HG02973 (cell line): ENCODE measurements at regions not wholly inside any gene's neighbourhood (a gene's known extent, or its start where the extent isn't known, plus 50 kb on each side); places are given as distances from the start of the nearest gene placed in this dataset.

Experiments used
- ATAC-seq: cut with Tn5 transposase; IDR thresholded peaks from one replicate; pipeline ENCODE4 v1.9.1; 2021; ENCODE audit warnings: moderate library complexity; ENCODE audit not compliant: unreplicated experiment

DNA sequence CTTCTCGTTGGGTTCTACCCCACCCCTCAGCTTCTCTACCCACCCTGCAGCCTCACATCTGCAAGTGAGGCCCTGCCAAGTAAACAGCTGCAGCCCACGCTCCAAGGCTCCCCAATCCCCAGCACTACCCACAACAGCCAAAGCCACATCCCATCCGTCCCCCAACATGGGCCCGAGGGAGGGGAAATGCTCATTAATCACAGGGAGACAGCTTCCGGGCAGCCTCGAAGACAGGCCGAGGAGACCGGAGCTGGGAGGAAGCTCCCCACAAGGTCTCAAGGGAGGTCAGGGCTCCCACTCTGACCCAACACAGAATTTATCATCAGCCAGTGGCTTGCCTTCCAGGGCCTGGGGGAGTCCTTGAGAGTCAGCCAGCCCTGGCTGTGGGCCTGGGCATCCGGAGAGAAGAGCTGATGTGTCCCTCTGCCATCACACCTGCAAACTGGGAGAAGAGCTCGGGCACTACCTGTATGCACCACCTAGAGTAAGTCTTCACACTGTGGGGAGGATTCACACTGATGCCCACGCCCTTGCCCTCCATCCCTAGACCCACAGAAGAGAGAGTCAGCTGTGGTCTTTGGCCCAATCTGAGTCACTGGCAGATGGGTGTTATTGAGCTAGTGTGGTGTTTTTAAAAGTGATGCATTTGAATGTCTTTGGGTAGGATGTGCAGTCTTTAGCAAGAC is 115.5 kb upstream of the ZMIZ1 start:
- no peak for ATAC-seq

GRCh38 chr10:78953799-78954297 is 114.9 kb upstream of the ZMIZ1 start:
- no peak for ATAC-seq

- ATAC-seq = no peak
These were observed 114.1 kb upstream of the ZMIZ1 start for GRCh38 chr10:78954689-78955088.

- ATAC-seq = no peak
These were observed 113.6 kb upstream of the ZMIZ1 start for GRCh38 chr10:78955206-78955605.

DNA sequence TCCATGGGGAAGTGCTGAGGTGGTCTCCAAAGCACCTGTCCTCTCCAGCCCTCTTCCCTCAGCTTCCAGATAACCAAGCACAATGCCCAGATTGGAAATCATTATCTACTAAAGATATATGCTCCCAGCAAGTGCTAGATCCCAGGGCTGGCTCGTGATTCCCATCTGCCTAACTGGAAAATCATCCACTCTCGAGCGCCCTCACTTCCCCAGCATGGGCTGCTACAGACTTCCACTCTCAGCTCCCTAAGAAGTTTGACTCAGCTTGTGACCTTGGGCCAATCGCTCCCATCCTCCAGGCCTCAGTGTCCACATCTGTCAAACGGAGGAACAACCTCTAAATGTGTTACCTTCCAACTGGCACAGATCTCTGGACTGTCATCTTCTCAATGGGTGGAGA is 112.4 kb upstream of the ZMIZ1 start:
- no peak for ATAC-seq

DNA sequence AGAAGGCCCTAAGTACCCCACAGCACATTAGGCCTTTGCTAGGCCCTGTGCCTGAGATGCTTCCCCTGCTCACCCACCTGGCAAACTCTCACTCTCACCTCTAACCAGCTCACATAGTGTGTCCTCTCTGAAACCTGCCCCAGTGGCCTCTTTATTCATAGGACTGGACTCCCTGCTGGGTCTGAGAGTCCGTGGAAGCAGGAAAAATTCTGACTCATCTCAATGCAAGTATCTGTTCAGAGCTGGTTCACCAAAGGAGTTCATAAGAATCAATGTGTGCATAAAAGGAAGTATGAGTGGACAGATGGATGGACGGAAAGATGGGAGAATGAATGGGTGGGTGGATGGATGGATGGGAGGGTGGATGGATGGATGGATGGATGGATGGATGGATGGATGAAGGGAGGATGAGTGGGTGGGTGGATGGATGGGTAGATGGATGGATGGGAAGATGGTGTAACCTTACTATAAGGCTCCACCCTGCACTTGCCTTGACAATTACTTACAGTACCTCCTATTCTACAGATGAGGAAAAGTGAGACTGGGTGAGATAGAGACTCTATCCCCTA is 111.2 kb upstream of the ZMIZ1 start:
- ATAC-seq = no peak

GRCh38 chr10:78959217-78959923 is 109.4 kb upstream of the ZMIZ1 start:
- ATAC-seq = no peak

DNA sequence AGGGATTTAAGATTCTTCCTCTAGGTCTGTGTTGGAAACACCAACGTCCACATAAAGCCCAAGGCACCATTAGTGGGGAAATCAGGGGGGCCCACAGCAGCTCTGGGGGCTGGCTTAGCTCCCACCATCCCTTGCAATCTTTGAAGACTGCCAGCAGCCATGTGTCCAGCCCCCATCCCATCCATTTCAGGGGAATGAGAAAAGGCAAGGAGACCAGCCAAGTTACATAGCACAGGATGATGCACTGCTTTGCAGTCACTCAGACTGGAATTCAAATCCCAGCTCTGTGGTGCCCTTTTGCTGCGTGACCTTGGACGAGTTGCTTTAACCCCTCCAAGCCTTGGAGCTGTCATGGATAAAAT is 108.9 kb upstream of the ZMIZ1 start:
- no peak for ATAC-seq

GRCh38 chr10:78960316-78960800 is 108.4 kb upstream of the ZMIZ1 start:
- no peak for ATAC-seq

DNA sequence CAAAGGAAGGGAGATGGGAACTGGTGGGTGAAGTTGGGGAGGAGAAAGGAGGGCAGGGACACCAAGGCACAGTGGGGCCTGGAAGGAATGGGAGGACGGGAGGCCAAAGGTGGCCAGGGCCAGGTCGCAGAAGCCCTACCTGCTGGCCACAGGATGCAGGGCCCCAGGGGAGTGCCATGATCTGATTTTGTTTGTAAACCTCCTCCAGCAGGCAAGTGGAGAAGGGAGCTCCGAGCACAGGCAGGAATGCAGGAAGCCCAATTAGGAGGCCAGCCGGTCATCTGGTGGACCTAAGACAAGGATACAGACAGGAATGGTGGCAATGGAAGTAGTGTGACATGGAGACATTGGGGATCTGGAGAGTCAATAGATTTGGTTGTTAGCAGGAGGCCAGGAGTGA is 107.0 kb upstream of the ZMIZ1 start:
- no peak for ATAC-seq

DNA sequence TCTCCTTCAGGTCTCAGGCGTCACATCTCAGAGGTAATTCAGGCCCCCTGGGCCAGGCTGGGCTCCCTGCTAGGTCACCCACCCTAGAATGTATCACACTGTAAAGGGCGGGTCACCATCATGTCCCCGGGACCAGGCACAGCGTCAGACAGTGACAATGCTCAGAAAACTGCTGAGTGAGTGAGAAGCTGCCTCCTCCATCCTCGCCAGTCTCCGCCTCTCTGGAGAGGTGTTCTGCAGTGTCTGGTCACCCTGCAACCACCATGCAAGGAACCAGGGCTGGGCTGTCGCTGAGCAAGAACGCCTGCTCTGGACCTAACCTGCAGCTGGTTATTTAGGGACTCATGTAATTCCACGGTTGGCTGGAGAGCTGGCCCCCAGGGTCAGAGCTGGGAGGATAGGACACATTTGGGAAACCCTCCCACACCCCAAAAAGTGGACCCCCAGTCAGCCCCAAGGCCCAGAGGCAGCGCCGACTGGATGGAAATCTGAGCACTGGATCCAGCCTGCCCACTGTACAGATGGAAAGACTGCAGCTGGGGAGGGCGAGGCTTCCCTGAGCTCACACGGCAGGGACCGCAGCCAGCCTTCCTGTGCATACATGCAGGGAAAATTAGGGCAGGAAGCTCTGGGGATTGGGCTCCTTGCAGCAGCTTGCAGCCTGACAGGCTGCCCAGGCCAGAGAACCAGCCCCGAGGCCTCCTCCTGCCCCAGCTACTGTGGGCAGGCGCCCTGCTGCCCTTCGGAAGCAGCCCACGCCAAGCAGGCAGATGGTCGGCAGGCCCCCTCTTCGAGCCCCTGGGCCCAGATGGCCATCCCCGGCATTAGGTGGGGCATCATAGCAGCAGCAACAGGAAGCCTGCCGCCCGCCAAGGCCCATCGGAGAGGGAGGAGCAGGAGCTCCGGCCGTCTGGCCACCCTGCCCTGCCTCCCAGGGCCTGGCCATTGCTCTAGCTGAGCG is 105.4 kb upstream of the ZMIZ1 start:
- no peak for ATAC-seq

DNA sequence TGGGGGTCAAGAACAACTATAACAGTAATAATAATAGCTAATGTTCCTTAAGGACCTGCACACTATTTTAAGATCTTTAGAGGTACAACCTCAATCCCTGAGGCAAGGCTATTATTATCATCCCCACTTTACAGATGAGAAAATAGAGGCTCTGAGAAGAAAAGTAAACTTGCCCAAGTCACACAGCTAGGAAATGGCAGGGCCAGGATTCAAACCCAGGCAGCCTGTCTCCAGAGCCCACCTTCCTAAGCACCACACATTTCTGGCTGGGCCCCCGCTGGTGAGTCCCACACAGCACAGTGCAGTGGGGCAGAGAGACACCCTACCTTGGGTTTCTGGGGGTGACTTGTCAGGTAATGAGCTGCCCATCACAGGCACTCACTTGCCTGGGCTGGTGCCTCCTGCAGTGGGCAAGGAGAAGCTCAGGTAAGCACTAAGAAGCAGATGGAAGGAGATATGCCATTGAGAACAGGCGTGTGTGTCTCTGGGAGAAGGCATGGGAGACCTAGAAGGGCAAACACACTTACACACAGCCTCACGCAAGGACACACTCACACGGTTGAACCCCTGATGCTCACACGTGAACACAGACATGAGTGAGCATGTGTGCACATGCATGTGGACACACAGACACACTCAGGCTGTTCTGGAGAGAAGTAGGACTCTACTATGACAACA is 104.4 kb upstream of the ZMIZ1 start:
- ATAC-seq = no peak

DNA sequence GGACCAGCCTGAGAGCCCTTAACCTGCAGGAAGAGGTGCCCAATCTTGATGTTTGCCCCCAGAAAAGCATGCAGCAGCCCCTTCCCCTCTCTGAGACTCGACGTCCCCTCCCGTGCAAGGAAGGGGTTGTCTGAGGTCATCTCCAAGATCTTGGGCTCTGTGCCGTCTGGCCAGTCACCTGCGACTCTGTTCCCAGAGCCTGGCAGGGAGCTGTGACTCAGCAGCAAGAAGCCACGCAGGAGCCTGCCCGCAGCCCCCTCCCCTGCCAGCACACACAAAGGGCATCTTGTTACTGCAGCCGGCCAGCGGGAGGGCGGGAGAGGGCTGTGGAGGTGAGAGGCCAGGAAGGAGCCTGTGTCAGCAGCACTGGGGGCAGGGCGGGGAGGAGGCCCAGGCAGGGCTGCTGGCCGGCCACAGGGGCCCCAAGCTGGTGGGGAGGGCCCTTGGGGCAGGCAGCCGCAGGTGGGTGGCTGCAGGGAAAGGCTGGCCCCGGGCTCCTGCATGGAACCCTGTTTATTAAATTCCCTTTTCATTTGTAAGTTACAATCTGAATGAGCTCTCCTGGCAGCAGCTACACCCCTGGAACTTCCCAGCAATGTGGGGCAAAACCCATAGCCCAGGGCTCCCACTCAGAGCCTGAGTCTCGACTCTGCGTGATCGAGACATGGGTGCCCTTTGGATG is 103.7 kb upstream of the ZMIZ1 start:
- ATAC-seq = no peak

DNA sequence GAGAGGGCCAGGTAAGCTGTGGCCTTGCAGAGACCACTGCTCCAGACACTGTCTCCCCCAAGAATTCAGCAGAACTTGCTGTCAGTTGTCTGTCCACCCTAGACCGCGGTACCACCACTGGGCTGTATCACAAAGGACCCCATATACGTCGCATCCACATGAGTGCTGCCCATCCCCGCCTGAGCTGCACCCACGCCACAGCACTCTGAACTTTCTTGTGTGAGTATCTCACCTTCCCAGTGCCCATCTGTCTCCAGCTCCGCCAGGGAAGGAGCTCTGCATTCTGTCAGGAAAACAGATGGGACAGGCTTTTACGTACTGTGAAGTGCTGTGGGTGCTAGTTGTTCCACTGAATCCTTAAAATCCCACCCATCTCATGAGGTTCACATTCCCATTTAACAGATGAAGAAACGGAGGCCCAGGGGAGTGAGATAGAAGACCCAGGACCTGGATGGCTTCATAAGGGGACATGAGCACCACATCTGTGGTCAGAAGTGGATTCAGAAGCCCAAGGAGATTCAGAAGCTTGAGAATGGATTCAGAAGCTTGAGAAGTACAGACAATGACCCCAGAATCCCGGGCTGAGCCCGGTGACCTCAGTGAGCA is 102.5 kb upstream of the ZMIZ1 start:
- ATAC-seq = no peak

GRCh38 chr10:78966844-78967488 is 101.8 kb upstream of the ZMIZ1 start:
- no peak for ATAC-seq

- no peak for ATAC-seq
These were observed 100.3 kb upstream of the ZMIZ1 start for GRCh38 chr10:78968300-78968942.

- no peak for ATAC-seq
These were observed 99.8 kb upstream of the ZMIZ1 start for GRCh38 chr10:78968943-78969342.

GRCh38 chr10:78969719-78970118 is 99.0 kb upstream of the ZMIZ1 start:
- ATAC-seq = no peak
